ENCODE measurements at regions not wholly inside any gene's neighbourhood (a gene's known extent, or its start where the extent isn't known, plus 50 kb on each side); places are given as distances from the start of the nearest gene placed in this dataset.
"Not testable (repeated sequence)": the region's sequence is repeated elsewhere in the genome, so short reads cannot be mapped to it uniquely, and the experiment has no call there.

DNA sequence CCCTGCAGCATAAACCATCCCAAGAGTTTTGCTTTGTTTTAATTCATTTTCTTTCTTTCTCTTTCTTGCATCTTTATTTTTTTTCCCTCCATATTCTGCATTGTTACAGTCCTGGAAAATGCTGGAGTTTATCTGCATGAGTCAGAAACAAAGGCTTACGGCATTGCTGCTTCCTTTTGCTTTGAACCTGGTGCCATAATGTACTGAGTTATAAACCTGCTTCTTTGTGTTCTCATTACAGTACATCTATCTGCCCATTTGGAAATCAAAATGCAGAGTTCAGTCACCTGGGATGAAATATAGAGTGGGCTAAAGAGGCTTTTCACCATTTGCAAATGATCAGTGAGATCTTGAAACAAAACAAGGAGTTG is 1009.2 kb upstream of the FANCL start:
- no peak for DNase-seq (ENCODE audit: low read depth in 4 of 4, low spot score in 3 of 4)

DNA sequence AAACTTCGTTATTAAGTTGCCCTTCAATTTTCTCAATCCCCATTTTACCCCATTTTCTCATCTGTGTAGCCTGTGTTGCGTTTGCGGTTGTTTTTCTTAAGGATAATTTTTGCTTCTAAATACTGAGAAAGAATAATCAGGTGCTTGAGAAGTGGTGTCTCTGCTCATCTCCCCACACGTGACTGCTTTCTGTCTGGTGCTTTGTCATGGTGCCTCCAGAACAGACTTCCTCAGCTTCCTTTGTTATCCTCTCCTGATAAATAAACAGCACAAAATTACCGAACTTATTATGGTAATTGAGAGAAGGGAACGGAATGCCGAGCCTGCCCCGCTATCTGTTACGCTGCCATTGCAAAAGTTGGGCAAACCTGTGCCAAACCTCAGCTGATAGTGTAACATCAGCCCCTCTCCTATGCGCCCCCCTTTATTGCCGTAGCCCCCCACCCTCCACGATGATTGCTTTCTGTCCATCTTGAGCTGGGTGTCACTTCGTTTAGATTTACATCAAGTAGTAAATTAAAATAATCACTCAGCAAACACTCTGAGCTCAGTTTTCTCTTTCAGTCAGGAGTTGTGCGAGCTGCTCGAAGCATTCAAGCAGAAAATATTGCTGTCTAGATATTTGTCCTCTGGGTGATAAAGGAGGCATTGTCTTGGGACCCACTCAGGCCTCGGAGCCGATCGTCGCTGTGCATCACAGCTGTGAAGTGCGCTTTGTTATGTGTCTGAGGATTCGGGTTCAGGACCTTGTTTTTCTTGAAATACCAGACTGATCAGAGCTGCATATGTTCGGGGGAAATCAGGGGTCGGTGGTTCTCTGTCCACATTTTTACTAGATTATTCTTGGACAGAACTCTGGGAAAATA is 1008.5 kb upstream of the FANCL start:
- peak in 1 of 4 donors; percentile 1 for DNase-seq (ENCODE audit: low read depth in 4 of 4, low spot score in 3 of 4)

DNA sequence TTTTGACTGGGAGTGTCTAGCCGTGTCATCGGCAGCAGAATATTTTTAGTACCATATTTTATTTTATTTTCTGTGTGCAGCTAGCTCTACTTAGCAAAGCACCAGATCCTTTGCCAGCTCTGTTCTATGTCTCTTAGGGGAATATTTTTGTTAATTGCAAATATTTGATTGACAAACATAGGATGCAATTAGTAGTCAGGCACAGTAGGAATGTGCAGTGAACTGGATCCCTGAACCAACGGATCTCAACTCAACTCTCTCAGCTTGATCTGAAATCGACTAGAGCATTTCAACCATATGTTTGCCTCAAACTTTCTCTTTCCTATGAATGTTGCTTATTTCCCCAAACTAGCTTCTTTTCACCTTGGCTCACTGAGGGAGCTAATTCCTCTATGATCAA is 998.0 kb upstream of the FANCL start:
- no peak for DNase-seq (ENCODE audit: low read depth in 4 of 4, low spot score in 3 of 4)

DNA sequence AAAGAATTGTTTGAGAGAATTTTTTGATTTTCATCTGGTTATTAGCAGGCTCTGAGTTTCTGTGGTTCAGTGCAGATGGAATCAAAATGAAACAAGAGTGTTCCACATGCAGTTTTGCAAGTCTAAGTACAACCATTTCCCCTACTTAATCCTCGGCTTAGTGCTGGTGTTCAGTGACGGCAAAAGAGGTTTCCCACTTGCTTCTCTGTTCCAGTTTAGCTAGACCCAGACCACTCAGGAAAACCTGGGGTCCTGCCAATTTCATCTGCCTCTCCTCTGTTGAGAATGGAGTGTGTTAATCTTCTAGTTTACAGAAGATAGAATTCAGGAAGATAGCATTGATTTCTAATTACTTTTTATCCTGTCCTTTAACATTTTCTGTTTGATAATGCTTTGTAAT is 996.2 kb upstream of the FANCL start:
- no peak for DNase-seq (ENCODE audit: low read depth in 4 of 4, low spot score in 3 of 4)

DNA sequence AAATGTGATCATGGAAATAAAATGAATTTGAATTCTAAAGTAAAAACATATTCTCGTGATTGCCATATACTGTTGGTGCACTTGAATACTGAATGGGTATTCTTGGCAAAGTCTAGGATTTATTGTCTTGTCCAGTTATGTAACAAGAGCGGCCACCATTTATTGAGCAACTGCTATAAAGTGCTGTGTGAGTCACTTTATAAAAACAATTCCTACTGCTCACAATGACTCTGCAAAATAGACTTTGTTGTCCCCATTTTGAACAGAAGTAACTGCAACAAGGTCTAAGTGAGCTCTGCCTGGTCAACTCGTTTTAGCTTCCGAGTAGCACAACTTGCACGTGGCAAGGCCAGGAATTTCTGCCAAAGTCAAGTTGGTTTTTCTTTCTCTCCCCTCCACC is 995.6 kb upstream of the FANCL start:
- DNase-seq (ENCODE audit: low read depth in 4 of 4, low spot score in 3 of 4) = no peak

DNA sequence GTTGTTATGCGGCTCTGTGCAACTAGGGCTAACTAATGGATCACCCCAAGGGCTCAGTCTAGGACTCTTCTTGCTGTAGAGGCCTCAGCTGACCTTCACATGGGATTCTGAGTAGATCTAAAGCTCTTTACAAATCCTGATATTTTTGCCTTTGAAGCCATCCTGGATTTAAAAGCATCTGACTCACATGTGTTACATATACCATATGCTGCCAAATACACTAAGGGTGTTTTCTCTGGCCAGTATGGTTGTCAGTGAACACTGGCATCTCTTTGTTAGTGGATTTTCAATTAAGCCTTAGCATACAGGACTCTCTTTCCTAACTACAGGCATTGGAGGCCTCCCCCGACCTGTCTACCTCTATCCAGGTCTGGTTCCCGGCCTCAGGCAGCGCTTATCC is 992.8 kb upstream of the FANCL start:
- no peak for DNase-seq (ENCODE audit: low read depth in 4 of 4, low spot score in 3 of 4)

DNA sequence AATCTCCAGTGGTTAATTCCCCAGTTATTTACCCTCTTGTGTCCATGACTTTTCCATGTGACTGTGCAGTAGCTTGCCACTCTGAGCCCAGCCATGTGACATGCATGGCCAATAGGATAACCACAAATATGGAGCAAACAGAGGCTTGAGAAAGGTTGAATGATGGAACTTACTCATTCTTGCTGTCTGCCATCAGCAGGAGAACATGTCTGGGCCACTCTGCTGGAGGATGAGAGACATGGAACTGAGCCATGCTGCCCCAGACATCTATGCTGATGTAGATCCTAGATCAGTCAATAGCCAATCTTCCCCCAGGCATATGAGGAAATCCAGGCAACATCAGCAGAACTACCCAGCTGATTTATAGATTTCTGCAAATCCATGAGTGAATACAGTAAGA is 992.3 kb upstream of the FANCL start:
- no peak for DNase-seq (ENCODE audit: low read depth in 4 of 4, low spot score in 3 of 4)

DNA sequence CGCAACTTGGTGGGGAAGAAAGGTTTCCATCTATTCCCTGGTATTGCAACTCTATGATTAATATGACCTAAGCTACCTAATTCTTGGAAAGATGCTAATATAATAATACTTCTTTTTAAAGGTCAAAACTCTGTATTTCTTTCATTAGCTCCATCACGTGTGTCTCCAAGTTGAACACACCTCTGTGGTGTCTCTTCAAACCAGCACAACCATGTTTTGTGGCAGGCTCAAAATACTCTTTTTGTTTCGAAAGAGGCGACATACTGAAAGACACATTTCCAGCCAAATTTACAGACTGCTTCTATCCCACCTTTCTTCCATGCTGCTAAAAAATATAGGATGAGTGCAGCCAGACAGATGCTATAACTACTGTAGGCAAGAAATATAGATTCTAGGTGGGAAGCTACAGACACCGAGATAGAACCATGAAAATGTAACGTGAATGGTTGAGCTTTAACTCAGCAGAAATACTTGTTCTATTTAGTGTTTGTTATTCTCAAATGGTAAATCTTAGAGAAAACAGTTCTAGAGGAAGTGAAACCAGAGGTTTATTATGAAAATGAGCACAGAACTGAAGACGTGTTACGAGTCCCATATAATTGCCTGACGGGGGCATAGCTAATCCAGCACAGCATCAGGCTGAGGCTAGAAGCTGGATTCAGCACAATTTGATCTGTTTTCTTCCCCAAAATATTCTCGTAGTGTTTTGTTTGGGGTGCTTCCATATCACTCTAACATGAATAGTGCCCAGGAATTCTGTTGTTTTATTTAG is 991.5 kb upstream of the FANCL start:
- no peak for DNase-seq (ENCODE audit: low read depth in 4 of 4, low spot score in 3 of 4)

DNA sequence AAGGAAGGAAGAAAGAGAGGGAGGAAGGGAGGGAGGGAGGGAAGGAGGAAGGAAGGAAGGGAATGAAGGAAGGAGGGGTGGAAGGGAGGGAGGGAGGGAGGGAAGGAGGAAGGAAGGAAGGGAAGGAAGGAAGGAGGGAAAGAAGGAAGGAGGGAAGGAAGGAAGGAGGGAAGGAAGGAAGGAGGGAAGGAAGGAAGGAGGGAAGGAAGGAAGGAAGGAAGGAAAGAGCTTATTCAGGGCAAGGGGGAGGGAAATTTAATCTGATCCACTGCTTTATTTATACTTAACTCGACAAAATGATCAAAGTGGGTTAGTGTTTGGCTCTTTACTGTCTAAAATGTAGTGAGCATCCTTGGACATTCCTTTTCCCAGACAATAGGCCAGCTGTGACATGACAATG is 985.2 kb upstream of the FANCL start:
- DNase-seq (ENCODE audit: low read depth in 4 of 4, low spot score in 3 of 4) = not testable (repeated sequence)

DNA sequence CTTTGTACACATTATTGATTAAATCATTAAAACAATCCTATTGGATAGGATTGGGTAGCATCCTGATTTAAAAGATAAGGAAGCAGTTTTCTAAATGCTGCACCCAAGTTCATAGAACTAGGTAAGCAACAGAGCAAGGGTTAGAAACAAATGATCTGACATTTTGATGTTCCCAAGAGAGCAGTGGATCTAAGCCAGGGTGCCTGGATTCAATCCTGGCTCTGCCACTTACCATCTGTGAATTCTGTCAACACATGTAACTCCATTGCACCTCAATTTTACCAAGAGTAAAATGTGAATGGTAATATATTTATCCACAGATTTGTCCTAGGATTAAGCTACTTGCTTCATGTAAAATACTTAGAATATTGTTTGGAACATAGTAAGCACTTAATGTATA is 982.6 kb upstream of the FANCL start:
- no peak for DNase-seq (ENCODE audit: low read depth in 4 of 4, low spot score in 3 of 4)

DNA sequence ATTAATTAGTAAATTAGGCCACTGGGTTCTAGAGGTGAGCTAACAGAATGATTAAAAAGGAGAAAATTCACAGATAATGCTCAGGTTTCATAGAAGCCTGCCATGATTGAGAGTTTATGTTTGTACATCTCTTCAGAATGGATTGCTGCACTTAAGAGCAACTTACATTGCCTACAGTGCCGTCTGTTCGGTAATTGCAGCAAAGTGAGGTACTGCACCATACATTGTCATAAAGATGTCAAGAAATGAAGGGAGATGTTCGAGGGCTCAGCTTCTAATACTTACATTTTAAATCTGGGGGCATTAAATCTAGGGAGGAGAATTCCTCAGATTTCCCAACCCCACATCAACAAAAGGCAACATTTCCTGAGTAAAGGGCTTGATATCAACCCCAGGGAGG is 976.2 kb upstream of the FANCL start:
- no peak for DNase-seq (ENCODE audit: low read depth in 4 of 4, low spot score in 3 of 4)

DNA sequence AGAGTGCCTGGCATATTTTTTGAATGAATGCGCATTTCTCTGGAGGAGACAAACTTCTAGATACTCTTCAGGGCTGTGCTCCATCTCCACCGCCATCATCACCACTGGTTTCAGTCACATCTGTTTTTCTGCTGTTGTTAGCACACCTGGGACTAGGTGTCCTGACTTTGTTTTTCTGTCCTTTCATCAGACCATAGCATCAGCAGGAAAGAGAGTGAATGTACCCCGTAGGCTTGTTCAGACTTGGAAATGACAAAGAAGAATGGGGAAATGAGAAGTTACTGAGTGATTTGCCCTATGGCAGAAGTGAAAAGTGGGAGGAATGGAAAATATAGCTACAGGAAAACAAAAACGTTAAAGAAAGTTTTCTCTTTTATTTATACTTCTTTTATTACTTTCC is 965.2 kb upstream of the FANCL start:
- no peak for DNase-seq (ENCODE audit: low read depth in 4 of 4, low spot score in 3 of 4)

DNA sequence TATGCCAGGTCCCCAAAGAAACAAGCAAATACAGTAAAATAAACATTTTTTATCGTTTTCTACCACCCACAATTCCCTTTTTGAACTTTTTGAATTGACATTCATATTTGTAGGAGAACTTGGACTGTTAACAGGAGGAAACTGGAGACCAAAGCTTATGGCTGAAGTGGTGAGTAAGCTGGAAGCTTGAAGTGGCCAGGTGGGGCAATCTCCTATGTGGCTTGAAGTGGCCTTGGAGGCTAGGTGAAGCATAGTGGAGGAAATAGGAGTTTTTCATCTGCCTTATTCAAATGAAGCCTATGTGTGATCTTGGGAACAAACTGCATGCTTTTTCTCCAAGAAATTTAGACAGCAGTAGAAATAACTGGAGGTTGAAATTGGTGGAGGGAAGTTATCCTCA is 962.9 kb upstream of the FANCL start:
- no peak for DNase-seq (ENCODE audit: low read depth in 4 of 4, low spot score in 3 of 4)

DNA sequence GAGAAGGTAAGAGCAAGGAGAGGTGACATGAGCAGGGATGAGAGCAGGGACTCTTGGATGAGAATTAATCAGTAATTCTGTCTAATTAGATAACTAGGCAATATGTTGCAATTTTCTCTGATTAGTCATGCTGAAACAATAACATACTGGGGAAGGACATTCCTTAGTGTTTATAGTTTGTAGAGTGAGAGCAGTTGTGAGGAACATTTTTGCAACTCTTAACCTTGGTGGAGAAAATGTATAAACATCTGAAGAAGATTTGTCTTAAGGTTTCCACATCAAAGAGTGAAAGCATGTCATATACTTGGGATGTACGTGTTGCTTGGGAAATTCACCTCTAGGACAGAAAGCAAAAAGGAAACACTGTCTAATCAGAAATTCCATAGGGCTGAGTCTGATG is 955.4 kb upstream of the FANCL start:
- DNase-seq (ENCODE audit: low read depth in 4 of 4, low spot score in 3 of 4) = no peak

DNA sequence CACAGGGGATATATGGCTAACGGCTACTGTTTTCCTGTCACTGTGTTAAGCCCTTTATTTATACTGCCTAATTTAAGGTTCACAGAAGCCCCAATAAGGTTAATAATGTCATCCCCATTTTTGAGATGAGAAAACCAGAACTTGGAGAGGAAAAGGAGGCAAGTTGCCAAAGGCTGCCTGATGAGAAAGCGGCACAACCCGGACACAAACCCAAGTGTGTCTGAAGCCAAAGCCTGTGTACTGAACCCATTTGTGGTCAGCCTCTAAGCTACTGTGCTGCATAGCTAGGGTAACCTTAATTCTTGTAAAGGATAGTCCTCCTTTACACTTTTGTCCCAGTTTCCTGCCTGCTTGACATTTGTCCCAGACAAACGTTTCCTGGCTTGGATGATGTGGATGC is 954.7 kb upstream of the FANCL start:
- DNase-seq (ENCODE audit: low read depth in 4 of 4, low spot score in 3 of 4) = no peak

DNA sequence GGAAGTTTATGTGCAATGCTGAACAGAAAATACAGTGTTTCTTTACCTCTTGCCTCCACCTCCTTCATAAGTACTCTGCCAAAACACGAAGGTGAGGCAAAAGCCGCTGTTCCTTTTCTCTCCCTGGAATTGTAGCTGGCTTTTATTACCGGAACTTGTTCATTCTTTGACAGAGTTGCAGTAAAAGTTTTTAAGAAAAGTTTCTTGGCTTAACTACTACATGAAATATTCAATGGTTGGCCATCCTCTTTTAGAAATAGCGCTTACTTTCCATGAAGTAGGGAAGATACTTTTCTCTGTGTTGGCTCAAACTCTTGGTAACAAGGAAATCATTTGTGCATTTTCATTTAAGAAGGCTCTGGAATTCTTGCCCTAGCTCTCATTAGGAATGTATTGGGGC is 950.7 kb upstream of the FANCL start:
- DNase-seq (ENCODE audit: low read depth in 4 of 4, low spot score in 3 of 4) = no peak

DNA sequence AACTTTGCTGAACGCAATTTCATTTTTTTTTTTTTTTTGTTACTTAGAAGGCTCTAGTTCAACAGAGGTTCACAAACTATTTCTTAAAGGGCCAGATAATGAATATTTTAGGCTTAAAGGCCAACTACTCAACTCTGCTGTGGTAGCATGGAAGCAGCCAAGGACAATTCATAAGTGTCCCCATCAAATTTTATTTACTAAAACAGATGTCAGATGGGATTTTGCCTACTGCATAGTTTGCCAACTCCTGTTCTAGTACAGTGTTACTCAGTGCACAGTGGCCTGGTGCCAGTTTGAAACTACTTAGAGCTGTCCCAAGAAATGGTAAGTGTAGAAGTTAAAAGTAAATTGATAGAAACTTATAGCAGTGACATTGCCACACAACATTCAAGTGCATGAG is 949.4 kb upstream of the FANCL start:
- no peak for DNase-seq (ENCODE audit: low read depth in 4 of 4, low spot score in 3 of 4)

DNA sequence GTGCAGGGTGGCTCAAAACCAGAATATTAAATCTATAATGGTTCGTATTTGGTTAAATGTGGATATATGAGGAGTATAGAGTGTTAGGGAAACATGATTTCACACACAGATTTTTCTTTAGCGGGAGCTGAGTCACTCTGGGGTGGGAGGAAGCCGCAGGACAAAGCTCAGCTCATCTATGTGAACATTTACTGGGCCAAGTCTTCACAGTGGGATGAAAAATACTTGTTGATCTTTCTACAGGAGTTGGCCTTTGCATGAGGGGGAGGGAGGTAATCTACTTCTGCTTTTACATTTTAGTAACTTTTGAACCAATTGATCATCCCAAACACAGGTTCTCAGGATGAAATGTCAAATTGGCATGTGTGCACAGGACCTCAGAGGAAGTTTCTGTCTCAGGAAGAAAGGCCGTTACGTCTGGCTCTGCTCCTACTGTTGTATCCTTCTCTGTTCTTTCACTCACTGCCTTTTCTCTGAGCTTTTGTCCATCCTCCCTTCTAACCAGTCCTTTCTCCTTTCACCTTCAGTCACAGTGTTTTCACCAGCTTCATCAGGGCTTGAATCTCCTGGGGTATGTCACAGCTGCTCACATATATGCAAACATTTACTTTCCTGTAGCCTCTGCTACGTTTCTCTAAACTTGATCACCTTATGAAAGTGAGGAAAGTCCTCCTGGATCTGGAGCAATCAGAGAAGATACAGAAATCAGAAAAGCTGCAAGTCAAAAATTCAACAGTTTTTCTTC is 943.3 kb upstream of the FANCL start:
- no peak for DNase-seq (ENCODE audit: low read depth in 4 of 4, low spot score in 3 of 4)

DNA sequence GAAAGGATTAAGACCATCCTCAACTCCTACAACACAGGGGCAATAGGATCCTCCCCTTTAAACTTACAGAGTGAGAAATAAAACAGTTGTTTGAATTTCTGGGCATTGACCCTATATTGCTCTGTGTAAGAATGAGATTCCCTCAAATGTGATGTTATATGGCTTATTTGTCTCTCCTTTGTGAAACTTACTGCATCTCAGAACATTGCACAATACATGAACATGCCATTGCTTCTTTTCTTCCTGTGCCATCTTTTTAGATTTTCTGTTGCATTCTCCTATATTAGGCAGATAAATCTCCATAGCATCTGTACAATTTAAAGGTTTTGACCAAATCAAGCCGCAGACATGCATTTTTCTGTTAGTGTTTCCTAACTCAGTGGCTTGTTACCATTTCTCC is 941.9 kb upstream of the FANCL start:
- DNase-seq (ENCODE audit: low read depth in 4 of 4, low spot score in 3 of 4) = no peak

DNA sequence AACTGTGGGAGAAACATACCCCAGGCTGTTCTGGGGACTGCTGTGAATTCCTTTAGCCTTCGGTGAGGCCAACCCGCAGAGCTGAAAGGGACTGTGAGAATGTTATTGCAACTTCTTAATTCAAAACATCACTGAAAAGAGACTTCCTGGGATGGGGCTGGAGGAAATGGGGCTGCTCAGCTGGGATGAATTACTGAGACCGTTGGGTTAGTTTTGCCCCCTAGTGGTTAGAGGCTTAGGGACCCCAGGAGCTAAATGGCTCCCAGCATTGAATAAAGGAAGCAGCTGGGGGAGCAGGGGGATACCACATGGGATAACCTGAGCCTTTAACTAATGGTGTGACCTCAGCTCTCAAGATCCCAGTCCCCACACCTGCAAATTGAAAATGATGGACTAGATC is 941.1 kb upstream of the FANCL start:
- peak in 1 of 4 donors; percentile 5 for DNase-seq (ENCODE audit: low read depth in 4 of 4, low spot score in 3 of 4)

DNA sequence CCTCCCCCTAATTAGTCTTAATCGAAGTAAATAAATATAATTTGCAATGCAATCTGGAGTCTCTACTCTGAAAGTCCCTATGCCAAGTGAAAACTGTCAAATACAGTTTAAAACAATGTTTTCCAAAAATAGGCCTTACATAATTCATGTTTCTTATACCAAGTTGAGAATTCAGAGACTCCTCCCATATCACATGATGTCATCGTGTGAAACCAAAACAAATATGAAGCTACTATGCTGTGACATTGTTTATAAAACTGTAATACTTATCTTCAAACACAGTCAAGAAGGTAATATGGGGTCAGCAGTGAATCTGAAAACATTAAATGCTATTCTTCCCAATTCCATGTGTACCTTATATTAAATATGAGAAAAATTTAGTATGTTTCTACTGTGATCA is 940.2 kb upstream of the FANCL start:
- no peak for DNase-seq (ENCODE audit: low read depth in 4 of 4, low spot score in 3 of 4)

DNA sequence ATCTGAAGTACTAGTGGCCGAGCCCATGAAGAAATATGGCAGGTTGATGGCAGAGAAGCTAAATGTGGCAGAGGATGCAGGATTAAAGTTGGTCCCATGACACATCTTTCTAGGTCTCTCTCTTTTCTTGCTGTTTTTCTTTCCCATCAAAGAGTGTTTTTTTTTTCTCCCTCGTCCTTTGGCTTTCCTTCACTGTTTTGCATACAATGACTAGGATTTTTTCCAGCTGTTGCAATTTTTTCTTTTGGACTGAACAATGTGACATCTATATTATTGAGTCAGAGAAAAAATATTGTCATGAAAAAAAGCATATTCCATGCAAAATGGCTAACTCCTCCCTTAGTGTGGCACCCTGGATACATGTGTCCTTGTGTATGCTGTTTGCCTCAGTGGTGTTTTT is 939.5 kb upstream of the FANCL start:
- DNase-seq (ENCODE audit: low read depth in 4 of 4, low spot score in 3 of 4) = no peak

Data from left renal pelvis (tissue), 4 donors.